GM20000 (cell line): ENCODE measurements at regions not wholly inside any gene's neighbourhood (a gene's known extent, or its start where the extent isn't known, plus 50 kb on each side); places are given as distances from the start of the nearest gene placed in this dataset.

Source experiments
- DNase-seq: peaks from one replicate; pipeline ENCODE4 v3.0.0; 2012; ENCODE audit warnings: low spot score
- TF ChIP-seq, protein P1 (sequence below): IDR thresholded peaks from 2 replicates; pipeline ENCODE4 v1.5.1; 2012; ENCODE audit warnings: mild to moderate bottlenecking, control low read depth; ENCODE audit errors: extremely low read depth, missing control alignments

DNA sequence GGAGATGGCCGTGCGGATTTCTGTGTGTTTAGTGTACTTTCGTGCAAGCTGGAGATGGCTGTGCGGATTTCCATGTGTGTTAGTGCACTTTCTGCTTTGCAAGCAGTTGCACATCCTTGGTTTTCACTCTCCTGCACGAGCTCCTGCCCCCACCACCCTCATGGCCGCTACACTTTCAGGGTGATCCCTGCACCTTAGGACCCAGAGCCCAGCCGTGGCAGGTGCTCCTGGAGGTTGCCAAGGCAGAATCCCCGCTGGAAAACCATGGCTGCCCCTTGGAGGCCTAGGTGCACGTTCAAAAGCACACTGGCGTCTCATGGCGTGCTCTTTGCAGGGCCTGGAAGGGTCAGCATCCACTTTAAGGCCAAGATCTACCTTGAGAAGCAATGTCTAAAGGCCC lies 311.0 kb upstream of the TNRC6C start:
- TF ChIP-seq, protein P1, sequence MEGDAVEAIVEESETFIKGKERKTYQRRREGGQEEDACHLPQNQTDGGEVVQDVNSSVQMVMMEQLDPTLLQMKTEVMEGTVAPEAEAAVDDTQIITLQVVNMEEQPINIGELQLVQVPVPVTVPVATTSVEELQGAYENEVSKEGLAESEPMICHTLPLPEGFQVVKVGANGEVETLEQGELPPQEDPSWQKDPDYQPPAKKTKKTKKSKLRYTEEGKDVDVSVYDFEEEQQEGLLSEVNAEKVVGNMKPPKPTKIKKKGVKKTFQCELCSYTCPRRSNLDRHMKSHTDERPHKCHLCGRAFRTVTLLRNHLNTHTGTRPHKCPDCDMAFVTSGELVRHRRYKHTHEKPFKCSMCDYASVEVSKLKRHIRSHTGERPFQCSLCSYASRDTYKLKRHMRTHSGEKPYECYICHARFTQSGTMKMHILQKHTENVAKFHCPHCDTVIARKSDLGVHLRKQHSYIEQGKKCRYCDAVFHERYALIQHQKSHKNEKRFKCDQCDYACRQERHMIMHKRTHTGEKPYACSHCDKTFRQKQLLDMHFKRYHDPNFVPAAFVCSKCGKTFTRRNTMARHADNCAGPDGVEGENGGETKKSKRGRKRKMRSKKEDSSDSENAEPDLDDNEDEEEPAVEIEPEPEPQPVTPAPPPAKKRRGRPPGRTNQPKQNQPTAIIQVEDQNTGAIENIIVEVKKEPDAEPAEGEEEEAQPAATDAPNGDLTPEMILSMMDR: no peak
- DNase-seq: no peak

DNA sequence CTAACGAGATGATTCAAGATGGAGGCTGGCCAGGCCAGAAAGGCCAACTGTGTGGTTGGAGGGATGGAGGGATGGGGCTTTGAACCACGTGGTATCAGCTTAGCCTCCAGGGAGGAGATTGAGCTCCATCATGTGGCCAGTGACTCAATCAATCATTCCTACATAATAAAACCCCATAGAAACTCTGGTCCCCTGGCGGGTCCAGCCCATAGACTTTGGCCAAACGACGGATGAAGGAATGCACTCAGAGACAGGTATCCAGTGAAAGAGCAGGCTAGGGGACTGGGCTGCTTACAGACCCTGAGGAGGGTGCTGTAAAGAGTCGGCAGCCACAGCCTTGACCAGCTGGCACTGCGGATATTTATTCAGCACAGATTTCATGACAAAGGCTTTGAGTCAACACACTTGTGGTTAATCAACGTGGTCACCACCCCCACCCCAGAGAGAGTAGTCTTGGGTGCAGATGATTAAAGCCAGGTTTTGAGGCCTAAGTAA lies 308.7 kb upstream of the TNRC6C start:
- TF ChIP-seq, protein P1: no peak
- DNase-seq: peak; percentile 42

DNA sequence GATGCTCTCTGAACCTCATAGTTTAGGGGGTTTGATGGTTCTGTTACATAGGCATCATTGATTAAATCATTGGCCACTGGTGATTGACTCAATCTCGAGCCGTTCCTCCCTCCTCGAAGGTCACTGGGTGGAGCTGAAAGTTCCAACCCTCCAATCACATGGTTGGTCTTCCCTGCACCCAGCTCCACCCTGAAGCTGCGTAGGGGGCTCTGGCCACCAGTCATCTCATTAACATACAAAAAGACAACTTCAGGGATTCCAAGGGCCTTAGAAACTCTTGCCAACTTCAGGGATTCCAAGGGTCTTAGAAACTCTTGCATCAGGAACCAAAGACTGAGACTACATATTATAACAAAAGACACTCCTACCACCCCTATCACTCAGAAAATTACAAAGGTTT lies 306.5 kb upstream of the TNRC6C start:
- TF ChIP-seq, protein P1: no peak
- no peak for DNase-seq

DNA sequence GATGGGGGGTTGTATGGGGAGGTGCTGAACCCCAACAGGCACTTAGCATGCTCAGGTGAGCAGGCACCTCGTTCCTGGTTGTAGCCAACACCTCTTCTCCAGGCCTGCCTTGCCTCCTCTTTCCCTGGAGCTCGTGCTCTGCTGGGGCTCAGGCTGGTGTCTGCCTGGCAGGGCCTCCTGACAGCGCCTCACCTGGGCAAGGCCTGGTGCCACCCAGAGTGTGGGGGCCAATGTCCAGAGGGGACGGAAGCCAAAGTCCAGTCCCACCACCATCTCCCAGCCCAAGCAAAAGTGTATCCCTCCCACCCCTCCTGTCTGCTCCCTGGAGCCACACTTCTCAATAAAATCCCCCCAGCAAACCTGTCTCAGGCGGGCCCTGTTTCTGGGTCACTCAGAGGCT lies 304.2 kb upstream of the TNRC6C start:
- TF ChIP-seq, protein P1: no peak
- no peak for DNase-seq

DNA sequence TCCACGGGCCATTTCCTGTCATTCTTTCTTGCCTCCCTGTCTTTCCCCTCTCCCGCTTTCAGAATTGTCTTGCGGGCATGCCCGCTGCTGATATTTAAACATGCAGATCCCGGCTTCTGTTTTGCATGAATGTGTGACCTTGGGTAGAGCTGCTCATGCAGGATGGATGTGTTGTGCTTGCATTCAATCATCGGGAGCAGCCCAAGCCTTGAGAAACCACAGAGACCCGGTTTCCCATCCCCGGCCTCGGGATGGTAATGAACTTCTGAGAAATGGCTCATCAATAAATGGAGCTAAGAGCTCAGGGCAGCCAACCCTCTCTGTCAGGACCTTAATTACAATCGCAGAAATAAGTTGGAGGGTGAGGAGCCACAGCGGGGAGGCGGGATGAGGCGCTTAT lies 303.7 kb upstream of the TNRC6C start:
- no peak for DNase-seq
- TF ChIP-seq, protein P1: no peak

DNA sequence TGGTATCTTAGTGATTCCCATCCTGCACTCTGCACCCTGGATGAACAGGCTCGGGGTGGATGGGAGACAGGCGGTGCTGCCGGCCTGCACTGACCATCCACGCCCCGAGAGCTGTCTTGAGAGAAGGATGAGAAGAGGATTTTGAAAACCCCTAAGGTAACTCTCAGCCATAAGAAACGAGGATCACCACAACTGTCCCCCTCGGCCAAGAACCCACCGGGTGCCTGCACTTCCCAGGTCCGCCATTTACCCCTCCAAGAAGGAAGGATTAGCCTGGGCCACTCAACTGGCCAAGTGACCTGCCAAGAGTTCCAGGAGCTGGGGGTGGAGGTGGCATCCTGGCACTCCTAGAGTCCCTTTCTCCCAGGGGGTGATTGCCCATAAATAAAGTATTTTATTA lies 302.4 kb upstream of the TNRC6C start:
- TF ChIP-seq, protein P1: no peak
- no peak for DNase-seq

DNA sequence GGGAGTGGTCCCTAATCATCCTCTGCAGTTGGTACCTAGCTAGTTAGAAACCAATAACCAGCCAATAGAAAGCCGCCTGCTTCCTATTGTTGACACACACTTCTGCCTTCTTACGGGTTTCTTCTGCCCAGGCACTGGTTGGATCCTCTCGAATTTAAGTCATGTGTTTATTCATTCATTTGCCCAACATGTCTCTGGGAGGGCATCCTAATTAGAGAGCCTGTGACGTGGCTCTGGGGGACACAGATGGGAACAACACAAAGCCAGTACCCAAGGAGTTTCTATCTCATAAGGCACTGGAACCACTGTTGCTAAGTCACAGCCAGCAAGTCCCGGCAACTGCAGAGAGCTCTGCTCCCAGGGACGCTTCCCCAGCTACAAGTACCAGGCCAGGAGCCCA lies 300.7 kb upstream of the TNRC6C start:
- TF ChIP-seq, protein P1: no peak
- no peak for DNase-seq
